HepG2 (cell line): ENCODE measurements at regions not wholly inside any gene's neighbourhood (a gene's known extent, or its start where the extent isn't known, plus 50 kb on each side); places are given as distances from the start of the nearest gene placed in this dataset.

Source experiments
- ATAC-seq: fragments of 200-7000 bp; cut with Tn5 transposase; 3 replicates; pipeline ENCODE4 v1.9.1; 2020; ENCODE audit warnings: mild to moderate bottlenecking, moderate library complexity
- BruUV-seq: library from RNA; stranded (reverse); fragments of 400-500 nt; replicated peaks from 2 replicates; lab custom pipeline; 2021; lab: Mats Ljungman, UMichigan
- CTCF ChIA-PET: fragments of 300-600 bp; formaldehyde crosslinking; extraction: SDS; loops from one replicate; lab custom pipeline; 2021; ENCODE audit warnings: low total read pairs, inconsistent platforms, low intra/inter-chr PET ratio; lab: Yijun Ruan, JAX
- POLR2A ChIA-PET: fragments of 350-600 bp; sonication (Branson Sonifier 250); formaldehyde crosslinking; loops from one replicate; lab custom pipeline; 2020; ENCODE audit warnings: antibody characterized with exemption, inconsistent platforms; lab: Yijun Ruan, JAX
- DNase-seq: peaks from one replicate; pipeline ENCODE4 v3.0.0-alpha.2; 2015; ENCODE audit warnings: low spot score
- FAIRE-seq: peaks from 3 replicates; lab custom pipeline; 2011; peaks lifted over from hg19 to GRCh38; lab: Jason Lieb, UNC
- H2AFZ ChIP-seq: one replicate; pipeline ENCODE4 v1.6.1; 2011; ENCODE audit warnings: low read length, inconsistent platforms
- H3K27ac ChIP-seq: fragments of 300-600 bp; 3 replicates; pipeline ENCODE4 v1.8.0; 2011; ENCODE audit warnings: mixed run types, mild to moderate bottlenecking, mixed read lengths, low read length, inconsistent platforms; ENCODE audit not compliant: insufficient read depth; ENCODE audit errors: extremely low read length
- H3K27me3 ChIP-seq, 2 experiments: fragments of 200-600 bp in 1 of 2; 2 replicates in 1 of 2; 3 replicates in 1 of 2; pipeline versions ENCODE4 v1.6.0 to v1.8.0; 2011; ENCODE audit warnings: low read length in 2 of 2, mild to moderate bottlenecking in 2 of 2, moderate library complexity in 2 of 2, inconsistent platforms in 1 of 2; ENCODE audit not compliant: insufficient read depth in 2 of 2, control insufficient read depth in 1 of 2
- H3K36me3 ChIP-seq, 2 experiments: fragments of 200-600 bp in 1 of 2; replicated peaks in 1 of 2; 2 replicates in 1 of 2; 3 replicates in 1 of 2; pipeline versions ENCODE4 v1.5.1 to v1.8.0; 2011; ENCODE audit warnings: low read length in 2 of 2, inconsistent platforms in 1 of 2; ENCODE audit not compliant: insufficient read depth in 2 of 2, control insufficient read depth in 1 of 2
- H3K4me1 ChIP-seq: 2 replicates; pipeline ENCODE4 v1.5.1; 2012; ENCODE audit warnings: low read length, inconsistent platforms; ENCODE audit not compliant: insufficient read depth
- H3K4me2 ChIP-seq: 2 replicates; pipeline ENCODE4 v1.6.0; 2011; ENCODE audit warnings: low read depth, low read length, inconsistent platforms
- H3K4me3 ChIP-seq, 3 experiments: fragments of 200-600 bp in 1 of 3; sonication (generic), shearing (Covaris generic) in 1 of 3; replicated peaks in 1 of 3; 2 replicates each; pipeline ENCODE4 v1.5.1; 2011 to 2016; ENCODE audit warnings: low read length in 3 of 3, inconsistent platforms in 2 of 3, low read depth in 2 of 3, mild to moderate bottlenecking in 2 of 3, control low read depth in 1 of 3, mixed read lengths in 1 of 3; ENCODE audit not compliant: insufficient read depth in 1 of 3
- H3K79me2 ChIP-seq: one replicate; pipeline ENCODE4 v1.6.1; 2011; ENCODE audit warnings: low read length, inconsistent platforms; ENCODE audit not compliant: insufficient read depth
- H3K9ac ChIP-seq: 2 replicates; pipeline ENCODE4 v1.6.0; 2011; ENCODE audit warnings: mild to moderate bottlenecking, low read depth, low read length, inconsistent platforms; ENCODE audit not compliant: insufficient read depth
- H3K9me3 ChIP-seq: 2 replicates; pipeline ENCODE4 v1.5.1; 2012; ENCODE audit warnings: mild to moderate bottlenecking, low read length
- H4K20me1 ChIP-seq: 2 replicates; pipeline ENCODE4 v1.6.0; 2011; ENCODE audit warnings: inconsistent platforms, mild to moderate bottlenecking, low read length, moderate library complexity; ENCODE audit not compliant: insufficient read depth
- AHDC1 ChIP-seq: sonication (generic); formaldehyde crosslinking; IDR thresholded peaks from 2 replicates; pipeline ENCODE4 v1.5.1; 2020; ENCODE audit warnings: mild to moderate bottlenecking, missing genetic modification reagents, borderline replicate concordance
- KDM6A ChIP-seq: IDR thresholded peaks from 2 replicates; pipeline ENCODE4 v1.6.1; 2016; ENCODE audit warnings: low read depth
- NCOA5 ChIP-seq: sonication (generic); formaldehyde crosslinking; IDR thresholded peaks from 2 replicates; pipeline ENCODE4 v1.4.0; 2020; ENCODE audit warnings: missing genetic modification reagents
- POLR2G ChIP-seq: fragments of 200-400 bp; formaldehyde crosslinking; IDR thresholded peaks from 2 replicates; pipeline ENCODE4 v1.6.1; 2018; ENCODE audit warnings: mild to moderate bottlenecking, low read depth, low read length, moderate library complexity
- ZBTB21 ChIP-seq: sonication (generic); formaldehyde crosslinking; IDR thresholded peaks from 2 replicates; pipeline ENCODE4 v1.4.0; 2020; ENCODE audit warnings: missing genetic modification reagents
- ZC3H13 ChIP-seq: sonication (generic); formaldehyde crosslinking; IDR thresholded peaks from 2 replicates; pipeline ENCODE4 v1.8.1; 2023; ENCODE audit warnings: mild to moderate bottlenecking, missing genetic modification reagents, moderate library complexity
- ZNF24 ChIP-seq: fragments of 450-650 bp; IDR thresholded peaks from 2 replicates; pipeline ENCODE4 v1.6.1; 2017; ENCODE audit warnings: antibody characterized with exemption, mild to moderate bottlenecking
- ZNF704 ChIP-seq: sonication (generic); formaldehyde crosslinking; IDR thresholded peaks from 2 replicates; pipeline ENCODE4 v1.8.1; 2023; ENCODE audit warnings: mild to moderate bottlenecking, inconsistent platforms, moderate library complexity, missing genetic modification reagents, borderline replicate concordance
- WGBS: methylation state at CpG from one replicate; pipeline ENCODE4 v1.1.6; 2017; ENCODE audit warnings: low lambda C conversion rate; 5-methylcytosine and 5-hydroxymethylcytosine counted together
- in situ Hi-C: cut with HindIII; loops from 2 replicates; pipeline ENCODE4 v1.10.0; 2017; ENCODE audit warnings: low pct_unique_long_range_greater_than_20kb; ENCODE audit not compliant: extremely low pct_ligation_motif_present
- intact Hi-C: fragments of 100-400 bp; cut with micrococcal nuclease; formaldehyde crosslinking; loops from one replicate; pipeline ENCODE4 v1.10.0; 2022; ENCODE audit not compliant: unreplicated experiment
- TF ChIP-seq, protein P1 (sequence below): sonication (generic); formaldehyde crosslinking; IDR thresholded peaks from 2 replicates; pipeline ENCODE4 v1.4.0; 2020; ENCODE audit warnings: missing genetic modification reagents

DNA sequence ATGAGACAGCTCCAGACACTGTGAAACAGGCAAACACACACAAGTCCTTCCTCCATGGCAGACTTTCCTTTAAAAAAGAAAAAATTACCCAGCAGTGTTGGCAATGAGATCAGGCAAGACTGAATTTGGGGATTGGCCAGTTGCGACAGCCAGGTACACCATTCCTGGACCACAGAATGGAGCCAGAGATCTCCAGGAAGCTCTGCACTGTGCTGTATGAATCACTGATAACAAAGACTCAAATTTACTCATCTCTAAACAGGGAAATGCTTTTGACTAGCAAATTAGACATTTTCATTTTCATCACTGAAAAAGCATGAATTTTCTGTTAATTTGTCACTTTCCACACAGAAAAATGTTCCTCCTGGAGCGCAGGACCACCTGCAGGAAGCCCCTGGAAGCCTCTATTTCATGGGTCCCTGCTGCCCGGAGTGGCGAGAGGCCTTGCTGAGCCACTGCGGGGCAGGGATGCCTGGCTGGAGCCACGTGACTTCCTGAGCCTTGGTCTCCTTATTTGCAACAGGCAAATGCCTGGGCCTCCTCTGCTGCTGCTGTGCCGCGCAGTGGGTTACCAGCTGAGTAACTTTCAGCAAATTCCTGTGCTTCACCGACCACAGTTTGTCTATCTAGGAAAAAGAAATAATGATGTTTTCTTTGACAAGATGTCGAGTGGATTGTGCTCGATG is 185.9 kb upstream of the ZNF618 start:
- intact Hi-C loops (no loop called here), in situ Hi-C loops (no loop called here)
- Histone ChIP-seq H3K4me1 (no peaks in the 10 kb centered on the region), H3K36me3 (no peaks in the 10 kb centered on the region), H3K4me2 (no peak overlapping the region), H3K9ac (no peak overlapping the region), H2AFZ (no peak overlapping the region), H3K9me3 (no peaks in the 10 kb centered on the region), H3K27ac (no peak overlapping the region), H4K20me1 (no peaks in the 10 kb centered on the region), H3K4me3 (no peak overlapping the region), H3K79me2 (no peaks in the 10 kb centered on the region), H3K27me3 (peaks cover 7 to 50% of the 10 kb centered on the region in 2 experiments; a peak in 4 of 5 replicates)
- FAIRE-seq (no peak), ATAC-seq (no peak), DNase-seq (no peak)
- ChIA-PET CTCF (no interaction called here), POLR2A (no interaction called here)
- WGBS = 30% methylated on average over 11 of the region's 11 CpGs
- BruUV-seq = no TSS peak
- TF ChIP-seq POLR2G (no peak), NCOA5 (no peak), ZC3H13 (CRISPR knock-in tag) (no peak), KDM6A (CRISPR knock-in tag) (no peak), ZNF24 (no peak), AHDC1 (CRISPR knock-in tag) (no peak), ZNF704 (CRISPR knock-in tag) (no peak), ZBTB21 (no peak)
- TF ChIP-seq, protein P1, sequence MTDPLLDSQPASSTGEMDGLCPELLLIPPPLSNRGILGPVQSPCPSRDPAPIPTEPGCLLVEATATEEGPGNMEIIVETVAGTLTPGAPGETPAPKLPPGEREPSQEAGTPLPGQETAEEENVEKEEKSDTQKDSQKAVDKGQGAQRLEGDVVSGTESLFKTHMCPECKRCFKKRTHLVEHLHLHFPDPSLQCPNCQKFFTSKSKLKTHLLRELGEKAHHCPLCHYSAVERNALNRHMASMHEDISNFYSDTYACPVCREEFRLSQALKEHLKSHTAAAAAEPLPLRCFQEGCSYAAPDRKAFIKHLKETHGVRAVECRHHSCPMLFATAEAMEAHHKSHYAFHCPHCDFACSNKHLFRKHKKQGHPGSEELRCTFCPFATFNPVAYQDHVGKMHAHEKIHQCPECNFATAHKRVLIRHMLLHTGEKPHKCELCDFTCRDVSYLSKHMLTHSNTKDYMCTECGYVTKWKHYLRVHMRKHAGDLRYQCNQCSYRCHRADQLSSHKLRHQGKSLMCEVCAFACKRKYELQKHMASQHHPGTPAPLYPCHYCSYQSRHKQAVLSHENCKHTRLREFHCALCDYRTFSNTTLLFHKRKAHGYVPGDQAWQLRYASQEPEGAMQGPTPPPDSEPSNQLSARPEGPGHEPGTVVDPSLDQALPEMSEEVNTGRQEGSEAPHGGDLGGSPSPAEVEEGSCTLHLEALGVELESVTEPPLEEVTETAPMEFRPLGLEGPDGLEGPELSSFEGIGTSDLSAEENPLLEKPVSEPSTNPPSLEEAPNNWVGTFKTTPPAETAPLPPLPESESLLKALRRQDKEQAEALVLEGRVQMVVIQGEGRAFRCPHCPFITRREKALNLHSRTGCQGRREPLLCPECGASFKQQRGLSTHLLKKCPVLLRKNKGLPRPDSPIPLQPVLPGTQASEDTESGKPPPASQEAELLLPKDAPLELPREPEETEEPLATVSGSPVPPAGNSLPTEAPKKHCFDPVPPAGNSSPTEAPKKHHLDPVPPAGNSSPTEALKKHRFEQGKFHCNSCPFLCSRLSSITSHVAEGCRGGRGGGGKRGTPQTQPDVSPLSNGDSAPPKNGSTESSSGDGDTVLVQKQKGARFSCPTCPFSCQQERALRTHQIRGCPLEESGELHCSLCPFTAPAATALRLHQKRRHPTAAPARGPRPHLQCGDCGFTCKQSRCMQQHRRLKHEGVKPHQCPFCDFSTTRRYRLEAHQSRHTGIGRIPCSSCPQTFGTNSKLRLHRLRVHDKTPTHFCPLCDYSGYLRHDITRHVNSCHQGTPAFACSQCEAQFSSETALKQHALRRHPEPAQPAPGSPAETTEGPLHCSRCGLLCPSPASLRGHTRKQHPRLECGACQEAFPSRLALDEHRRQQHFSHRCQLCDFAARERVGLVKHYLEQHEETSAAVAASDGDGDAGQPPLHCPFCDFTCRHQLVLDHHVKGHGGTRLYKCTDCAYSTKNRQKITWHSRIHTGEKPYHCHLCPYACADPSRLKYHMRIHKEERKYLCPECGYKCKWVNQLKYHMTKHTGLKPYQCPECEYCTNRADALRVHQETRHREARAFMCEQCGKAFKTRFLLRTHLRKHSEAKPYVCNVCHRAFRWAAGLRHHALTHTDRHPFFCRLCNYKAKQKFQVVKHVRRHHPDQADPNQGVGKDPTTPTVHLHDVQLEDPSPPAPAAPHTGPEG (CRISPR knock-in tag) = no peak
